MM.1S (cell line): ENCODE measurements at regions not wholly inside any gene's neighbourhood (a gene's known extent, or its start where the extent isn't known, plus 50 kb on each side); places are given as distances from the start of the nearest gene placed in this dataset.
"Not testable (repeated sequence)": the region's sequence is repeated elsewhere in the genome, so short reads cannot be mapped to it uniquely, and the experiment has no call there.

Source experiments
- DNase-seq: peaks from one replicate; pipeline ENCODE4 v3.0.0-alpha.2; 2015
- H2AFZ ChIP-seq: fragments of 300-600 bp; sonication (generic); 2 replicates; pipeline ENCODE4 v1.6.0; 2016; ENCODE audit warnings: antibody characterized with exemption, low read length
- H3F3A ChIP-seq: fragments of 300-600 bp; sonication (generic); 2 replicates; pipeline ENCODE4 v1.6.1; 2016; ENCODE audit warnings: mild to moderate bottlenecking, antibody characterized with exemption, low read length, moderate library complexity, mixed read lengths; ENCODE audit not compliant: insufficient read depth
- H3K27ac ChIP-seq: fragments of 300-600 bp; sonication (generic); 2 replicates; pipeline ENCODE4 v1.5.1; 2016; ENCODE audit warnings: mild to moderate bottlenecking, low read length
- H3K27me3 ChIP-seq: fragments of 300-600 bp; sonication (generic); replicated peaks from 2 replicates; pipeline ENCODE4 v1.6.0; 2016; ENCODE audit warnings: low read length; ENCODE audit not compliant: insufficient read depth
- H3K36me3 ChIP-seq: fragments of 300-600 bp; sonication (generic); replicated peaks from 2 replicates; pipeline ENCODE4 v1.6.1; 2016; ENCODE audit warnings: mild to moderate bottlenecking, low read length, mixed read lengths; ENCODE audit not compliant: insufficient read depth
- H3K4me1 ChIP-seq: fragments of 300-600 bp; sonication (generic); 2 replicates; pipeline ENCODE4 v1.6.1; 2016; ENCODE audit warnings: low read length, mixed read lengths
- H3K4me2 ChIP-seq: fragments of 300-600 bp; sonication (generic); 2 replicates; pipeline ENCODE4 v1.6.0; 2016; ENCODE audit warnings: low read depth, low read length
- H3K4me3 ChIP-seq: fragments of 300-600 bp; sonication (generic); 2 replicates; pipeline ENCODE4 v1.5.1; 2016; ENCODE audit warnings: low read length, mixed read lengths
- H3K79me2 ChIP-seq: fragments of 300-600 bp; sonication (generic); 2 replicates; pipeline ENCODE4 v1.6.1; 2016; ENCODE audit warnings: mixed run types, low read length, mixed read lengths
- H3K9ac ChIP-seq: fragments of 300-600 bp; sonication (generic); 2 replicates; pipeline ENCODE4 v1.6.1; 2016; ENCODE audit warnings: low read length, mixed read lengths
- H3K9me2 ChIP-seq: fragments of 300-600 bp; sonication (generic); replicated peaks from 2 replicates; pipeline ENCODE4 v1.6.1; 2016; ENCODE audit warnings: mild to moderate bottlenecking, low read length, mixed read lengths; ENCODE audit not compliant: insufficient read depth
- H3K9me3 ChIP-seq: fragments of 300-600 bp; sonication (generic); replicated peaks from 2 replicates; pipeline ENCODE4 v1.6.1; 2016; ENCODE audit warnings: mild to moderate bottlenecking, low read length, mixed read lengths; ENCODE audit not compliant: insufficient read depth
- H4K20me1 ChIP-seq: fragments of 300-600 bp; sonication (generic); 2 replicates; pipeline ENCODE4 v1.6.1; 2016; ENCODE audit warnings: mild to moderate bottlenecking, low read length, moderate library complexity, mixed read lengths; ENCODE audit not compliant: insufficient read depth
- CTCF ChIP-seq: fragments of 300-600 bp; sonication (generic); IDR thresholded peaks from 2 replicates; pipeline ENCODE4 v1.5.1; 2016; ENCODE audit warnings: antibody characterized with exemption, low read length, mixed read lengths
- EZH2 ChIP-seq: fragments of 300-600 bp; sonication (generic); optimal IDR thresholded peaks from 2 replicates; pipeline ENCODE3; 2017; ENCODE audit warnings: low read depth, mild to moderate bottlenecking, antibody characterized with exemption, low read length, mixed read lengths
- EZH2phosphoT487 ChIP-seq: fragments of 300-600 bp; sonication (generic); IDR thresholded peaks from 2 replicates; pipeline ENCODE4 v1.6.1; 2018; ENCODE audit warnings: antibody characterized with exemption, low read length

GRCh38 chr6:102761872-102762271, 1368.4 kb downstream of the GRIK2 start:
- H3K4me1 ChIP-seq = no peaks in the 10 kb centered on the region
- no peaks in the 10 kb centered on the region for H3K36me3 ChIP-seq
- no peaks in the 10 kb centered on the region for H3K9me2 ChIP-seq
- H3K9me3 ChIP-seq = no peaks in the 10 kb centered on the region
- no peak overlapping the region for H3K9ac ChIP-seq
- H3K4me2 ChIP-seq = no peak overlapping the region
- DNase-seq = no peak
- H3K27ac ChIP-seq = no peak overlapping the region
- no peaks in the 10 kb centered on the region for H4K20me1 ChIP-seq
- no peaks in the 10 kb centered on the region for H3K79me2 ChIP-seq
- no peak for TF ChIP-seq CTCF
- no peak for TF ChIP-seq EZH2
- TF ChIP-seq EZH2phosphoT487 = no peak
- no peak overlapping the region for H3K4me3 ChIP-seq
- H2AFZ ChIP-seq = no peak overlapping the region
- no peaks in the 10 kb centered on the region for H3F3A ChIP-seq
- no peaks in the 10 kb centered on the region for H3K27me3 ChIP-seq

GRCh38 chr6:102759415-102759814, 1365.9 kb downstream of the GRIK2 start:
- no peak overlapping the region for H3K4me3 ChIP-seq
- no peaks in the 10 kb centered on the region for H3K27me3 ChIP-seq
- H3K4me2 ChIP-seq = no peak overlapping the region
- H3K79me2 ChIP-seq = no peaks in the 10 kb centered on the region
- TF ChIP-seq CTCF (no peak), EZH2phosphoT487 (no peak), EZH2 (no peak)
- H3F3A ChIP-seq = no peaks in the 10 kb centered on the region
- no peak overlapping the region for H3K27ac ChIP-seq
- DNase-seq = no peak
- no peaks in the 10 kb centered on the region for H3K36me3 ChIP-seq
- H3K4me1 ChIP-seq = no peaks in the 10 kb centered on the region
- no peaks in the 10 kb centered on the region for H3K9me2 ChIP-seq
- no peaks in the 10 kb centered on the region for H3K9me3 ChIP-seq
- H3K9ac ChIP-seq = no peak overlapping the region
- H4K20me1 ChIP-seq = no peaks in the 10 kb centered on the region
- H2AFZ ChIP-seq = no peak overlapping the region

- H3K9me2 ChIP-seq, H3K27ac ChIP-seq, H3K9me3 ChIP-seq, H3K9ac ChIP-seq, H3K4me2 ChIP-seq, H3K4me3 ChIP-seq, H3K36me3 ChIP-seq, H2AFZ ChIP-seq, H3F3A ChIP-seq, H4K20me1 ChIP-seq, DNase-seq, H3K27me3 ChIP-seq, H3K4me1 ChIP-seq, H3K79me2 ChIP-seq: not testable (repeated sequence)
Measured at GRCh38 chr6:102758536-102758935, 1365.0 kb downstream of the GRIK2 start.

GRCh38 chr6:102749210-102749971, 1355.9 kb downstream of the GRIK2 start:
- Histone ChIP-seq H3K9me3 (no peaks in the 10 kb centered on the region), H3K27ac (no peak overlapping the region), H4K20me1 (no peaks in the 10 kb centered on the region), H3K4me2 (no peak overlapping the region), H2AFZ (no peak overlapping the region), H3K27me3 (no peaks in the 10 kb centered on the region), H3F3A (no peaks in the 10 kb centered on the region), H3K4me3 (no peak overlapping the region), H3K4me1 (no peaks in the 10 kb centered on the region), H3K9me2 (no peaks in the 10 kb centered on the region), H3K79me2 (no peaks in the 10 kb centered on the region), H3K36me3 (no peaks in the 10 kb centered on the region), H3K9ac (no peak overlapping the region)
- TF ChIP-seq EZH2 (no peak), EZH2phosphoT487 (no peak), CTCF (no peak)
- DNase-seq = no peak
